HEK293T (cell line): ENCODE measurements at regions not wholly inside any gene's neighbourhood (a gene's known extent, or its start where the extent isn't known, plus 50 kb on each side); places are given as distances from the start of the nearest gene placed in this dataset.

Source experiments
- ARNT ChIP-seq: fragments of 450-650 bp; IDR thresholded peaks from 2 replicates; pipeline ENCODE4 v1.6.1; 2017; ENCODE audit warnings: mild to moderate bottlenecking
- BHLHE40 ChIP-seq: fragments of 450-650 bp; IDR thresholded peaks from 2 replicates; pipeline ENCODE4 v1.6.1; 2016; ENCODE audit warnings: mild to moderate bottlenecking, moderate library complexity, borderline replicate concordance
- FOXA1 ChIP-seq: fragments of 450-650 bp; IDR thresholded peaks from 2 replicates; pipeline ENCODE4 v1.6.1; 2016; ENCODE audit warnings: mild to moderate bottlenecking
- FOXK2 ChIP-seq: fragments of 450-650 bp; IDR thresholded peaks from 2 replicates; pipeline ENCODE4 v1.6.1; 2016; ENCODE audit warnings: mild to moderate bottlenecking
- FOXM1 ChIP-seq: fragments of 450-650 bp; IDR thresholded peaks from 2 replicates; pipeline ENCODE4 v1.6.1; 2017; ENCODE audit warnings: mild to moderate bottlenecking, borderline replicate concordance
- L3MBTL2 ChIP-seq: fragments of 450-650 bp; conservative IDR thresholded peaks from 2 replicates; pipeline ENCODE4 v1.6.1; 2016; ENCODE audit warnings: mild to moderate bottlenecking

- TF ChIP-seq ARNT (no peak), FOXK2 (no peak), FOXM1 (no peak), L3MBTL2 (no peak), FOXA1 (no peak), BHLHE40 (no peak)
Measured at GRCh38 chr7:79973455-79973854, 161.2 kb upstream of the GNAI1 start.
